ENCODE measurements at regions not wholly inside any gene's neighbourhood (a gene's known extent, or its start where the extent isn't known, plus 50 kb on each side); places are given as distances from the start of the nearest gene placed in this dataset.

GRCh38 chr1:115214098-115214497 is 124.0 kb downstream of the NGF start:
- TF ChIP-seq, protein P1, sequence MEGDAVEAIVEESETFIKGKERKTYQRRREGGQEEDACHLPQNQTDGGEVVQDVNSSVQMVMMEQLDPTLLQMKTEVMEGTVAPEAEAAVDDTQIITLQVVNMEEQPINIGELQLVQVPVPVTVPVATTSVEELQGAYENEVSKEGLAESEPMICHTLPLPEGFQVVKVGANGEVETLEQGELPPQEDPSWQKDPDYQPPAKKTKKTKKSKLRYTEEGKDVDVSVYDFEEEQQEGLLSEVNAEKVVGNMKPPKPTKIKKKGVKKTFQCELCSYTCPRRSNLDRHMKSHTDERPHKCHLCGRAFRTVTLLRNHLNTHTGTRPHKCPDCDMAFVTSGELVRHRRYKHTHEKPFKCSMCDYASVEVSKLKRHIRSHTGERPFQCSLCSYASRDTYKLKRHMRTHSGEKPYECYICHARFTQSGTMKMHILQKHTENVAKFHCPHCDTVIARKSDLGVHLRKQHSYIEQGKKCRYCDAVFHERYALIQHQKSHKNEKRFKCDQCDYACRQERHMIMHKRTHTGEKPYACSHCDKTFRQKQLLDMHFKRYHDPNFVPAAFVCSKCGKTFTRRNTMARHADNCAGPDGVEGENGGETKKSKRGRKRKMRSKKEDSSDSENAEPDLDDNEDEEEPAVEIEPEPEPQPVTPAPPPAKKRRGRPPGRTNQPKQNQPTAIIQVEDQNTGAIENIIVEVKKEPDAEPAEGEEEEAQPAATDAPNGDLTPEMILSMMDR (IDR thresholded peaks at IDR 0.05), result no peak
- no peak for TF ChIP-seq POLR2A (IDR thresholded peaks at IDR 0.05)

Measured in testis (tissue), 2 donors.